AG04449 (cell line): ENCODE measurements at regions not wholly inside any gene's neighbourhood (a gene's known extent, or its start where the extent isn't known, plus 50 kb on each side); places are given as distances from the start of the nearest gene placed in this dataset.
"Not testable (repeated sequence)": the region's sequence is repeated elsewhere in the genome, so short reads cannot be mapped to it uniquely, and the experiment has no call there.

Source experiments
- CTCF ChIA-PET: fragments of 350-600 bp; formaldehyde crosslinking; extraction: SDS; loops from one replicate; lab custom pipeline; 2021; ENCODE audit warnings: antibody characterized with exemption; lab: Yijun Ruan, JAX
- POLR2A ChIA-PET: fragments of 400-600, 350-600 bp; formaldehyde crosslinking; extraction: SDS; loops from one replicate; lab custom pipeline; 2020; ENCODE audit warnings: antibody characterized with exemption, inconsistent platforms; lab: Yijun Ruan, JAX
- DNase-seq: peaks from one replicate; pipeline ENCODE4 v3.0.0-alpha.2; 2010; ENCODE audit warnings: low read depth, low spot score
- H3K4me3 ChIP-seq: 2 replicates; pipeline ENCODE4 v1.5.1; 2011; ENCODE audit warnings: low read depth, mild to moderate bottlenecking, control low read depth, low read length
- TF ChIP-seq, protein P1 (sequence below): IDR thresholded peaks from one replicate; pipeline ENCODE4 v1.5.1; 2011; ENCODE audit warnings: mild to moderate bottlenecking, moderate library complexity, low read length, control low read depth, inconsistent platforms; ENCODE audit not compliant: insufficient read depth; ENCODE audit errors: missing control alignments

DNA sequence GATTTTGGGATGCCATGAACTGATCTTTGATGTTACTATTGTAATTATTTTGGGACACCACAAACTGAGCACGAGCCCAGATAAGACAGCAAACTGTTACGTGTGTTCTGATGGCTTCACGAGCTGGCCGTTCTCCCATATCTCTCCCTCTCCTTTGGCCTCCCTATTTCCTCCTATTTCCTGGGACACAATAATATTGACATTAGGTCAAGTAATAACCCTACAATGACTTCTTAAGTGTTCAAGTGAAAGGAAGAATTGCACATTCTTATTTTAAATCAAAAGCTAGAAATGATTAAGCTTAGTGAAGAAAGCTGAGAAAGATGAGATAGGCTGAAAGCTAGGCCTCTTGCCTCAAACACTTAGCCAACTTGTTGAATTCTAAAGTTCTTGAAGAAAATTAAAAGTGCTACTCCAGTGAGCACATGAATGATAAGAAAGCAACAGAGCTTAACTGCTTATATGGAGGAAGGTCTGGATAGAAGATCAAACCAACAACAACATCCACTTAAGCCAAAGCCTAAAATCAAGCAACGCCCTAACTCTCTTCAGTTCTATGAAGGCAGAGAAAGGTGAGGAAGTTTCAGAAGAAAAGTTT, 247.1 kb downstream of the LRRC70 start:
- ChIA-PET POLR2A (no interaction called here), CTCF (no interaction called here)
- no peak for DNase-seq
- no peak overlapping the region for H3K4me3 ChIP-seq
- TF ChIP-seq, protein P1, sequence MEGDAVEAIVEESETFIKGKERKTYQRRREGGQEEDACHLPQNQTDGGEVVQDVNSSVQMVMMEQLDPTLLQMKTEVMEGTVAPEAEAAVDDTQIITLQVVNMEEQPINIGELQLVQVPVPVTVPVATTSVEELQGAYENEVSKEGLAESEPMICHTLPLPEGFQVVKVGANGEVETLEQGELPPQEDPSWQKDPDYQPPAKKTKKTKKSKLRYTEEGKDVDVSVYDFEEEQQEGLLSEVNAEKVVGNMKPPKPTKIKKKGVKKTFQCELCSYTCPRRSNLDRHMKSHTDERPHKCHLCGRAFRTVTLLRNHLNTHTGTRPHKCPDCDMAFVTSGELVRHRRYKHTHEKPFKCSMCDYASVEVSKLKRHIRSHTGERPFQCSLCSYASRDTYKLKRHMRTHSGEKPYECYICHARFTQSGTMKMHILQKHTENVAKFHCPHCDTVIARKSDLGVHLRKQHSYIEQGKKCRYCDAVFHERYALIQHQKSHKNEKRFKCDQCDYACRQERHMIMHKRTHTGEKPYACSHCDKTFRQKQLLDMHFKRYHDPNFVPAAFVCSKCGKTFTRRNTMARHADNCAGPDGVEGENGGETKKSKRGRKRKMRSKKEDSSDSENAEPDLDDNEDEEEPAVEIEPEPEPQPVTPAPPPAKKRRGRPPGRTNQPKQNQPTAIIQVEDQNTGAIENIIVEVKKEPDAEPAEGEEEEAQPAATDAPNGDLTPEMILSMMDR, result no peak

DNA sequence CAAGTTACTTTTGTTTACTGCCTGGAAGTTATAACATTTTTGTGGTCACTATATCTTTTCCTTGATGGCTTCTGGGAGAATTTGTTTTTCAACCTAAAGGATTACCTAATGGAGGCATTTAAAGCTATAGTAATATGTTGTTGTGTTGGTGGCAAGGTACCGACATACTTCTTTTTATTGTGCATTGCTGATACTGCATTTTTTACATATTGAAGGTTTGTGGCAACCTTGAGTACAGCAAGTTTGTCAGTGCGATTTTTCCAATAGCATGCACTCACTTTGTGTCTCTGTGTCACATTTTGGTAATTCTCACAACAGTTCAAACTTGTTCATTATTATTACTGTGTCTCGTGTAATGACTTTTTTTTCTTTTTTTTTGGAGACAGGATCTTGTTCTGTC, 246.3 kb downstream of the LRRC70 start:
- POLR2A ChIA-PET, result no interaction called here
- H3K4me3 ChIP-seq, result no peak overlapping the region
- CTCF ChIA-PET, result no interaction called here

DNA sequence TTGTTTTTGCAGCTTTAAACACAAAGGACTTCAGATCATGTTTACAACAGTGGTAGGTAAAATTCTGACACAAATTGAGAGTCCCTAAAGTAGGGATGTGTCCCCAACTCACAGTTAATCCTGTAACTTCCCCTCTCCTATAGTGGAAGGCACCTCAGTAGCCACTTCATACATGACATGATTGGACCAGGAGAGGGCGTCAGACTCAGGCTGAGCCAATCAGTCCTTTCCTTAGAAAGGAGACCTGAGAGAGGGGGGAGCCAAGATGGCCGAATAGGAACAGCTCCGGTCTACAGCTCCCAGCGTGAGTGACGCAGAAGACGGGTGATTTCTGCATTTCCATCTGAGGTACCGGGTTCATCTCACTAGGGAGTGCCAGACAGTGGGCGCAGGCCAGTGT, 238.4 kb downstream of the LRRC70 start:
- POLR2A ChIA-PET, H3K4me3 ChIP-seq, CTCF ChIA-PET, DNase-seq: not testable (repeated sequence)

More for the DNA sequence above, 246.3 kb downstream of the LRRC70 start:
- no peak for DNase-seq
- TF ChIP-seq, protein P1, result no peak

DNA sequence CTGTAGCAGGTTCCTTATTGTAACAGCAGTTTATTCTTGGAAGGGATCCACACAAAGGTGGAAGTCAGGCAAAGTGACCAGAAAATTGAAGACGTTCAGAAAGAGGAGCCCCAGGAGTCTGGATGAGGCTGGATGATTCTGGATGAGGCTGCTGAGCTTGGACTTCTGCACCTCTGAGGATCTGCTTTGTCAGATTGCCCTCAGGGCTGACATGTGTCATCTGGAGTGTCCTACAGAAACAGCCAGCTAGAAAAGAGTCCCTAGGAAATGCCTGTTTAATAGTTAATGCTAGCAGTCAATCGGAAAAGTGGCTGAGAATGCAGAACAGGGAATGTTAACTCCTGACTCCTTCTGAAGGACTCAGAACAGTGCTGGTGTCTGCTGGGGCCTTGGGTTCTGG, 236.4 kb downstream of the LRRC70 start:
- no peak for DNase-seq
- CTCF ChIA-PET, result no interaction called here
- POLR2A ChIA-PET, result no interaction called here
- TF ChIP-seq, protein P1, result no peak
- H3K4me3 ChIP-seq, result no peak overlapping the region

DNA sequence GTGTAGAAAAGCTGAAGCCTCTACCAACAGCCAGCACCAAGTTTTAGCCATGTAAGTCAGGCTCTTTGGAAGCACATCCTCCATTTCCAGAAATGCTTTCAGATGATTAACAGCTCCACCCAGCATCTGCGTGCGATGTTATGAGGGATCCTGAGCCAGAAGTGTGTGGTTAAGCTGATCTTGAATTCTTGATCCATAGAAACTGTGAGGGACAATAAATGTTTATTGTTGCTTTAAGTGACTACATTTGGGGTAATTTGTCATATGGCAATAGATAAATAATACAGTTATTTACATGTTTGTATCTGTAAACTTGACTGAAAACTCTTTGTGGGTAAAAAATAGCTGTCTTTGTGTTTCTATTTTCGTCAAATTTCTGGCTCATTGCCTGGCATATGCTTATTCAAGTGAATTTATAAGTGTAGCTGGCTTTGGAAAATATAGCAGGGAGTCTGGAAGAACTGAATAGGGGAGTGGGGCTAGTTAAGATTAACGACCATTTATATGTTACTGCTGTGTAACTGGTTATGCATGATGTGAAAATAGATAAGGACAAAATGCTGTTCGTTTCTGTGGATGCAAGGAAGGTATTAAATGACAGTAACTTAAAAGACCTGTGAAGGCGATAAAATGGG, 234.1 kb downstream of the LRRC70 start:
- DNase-seq, result no peak
- ChIA-PET CTCF (no interaction called here), POLR2A (no interaction called here)
- no peak overlapping the region for H3K4me3 ChIP-seq
- TF ChIP-seq, protein P1, result no peak

DNA sequence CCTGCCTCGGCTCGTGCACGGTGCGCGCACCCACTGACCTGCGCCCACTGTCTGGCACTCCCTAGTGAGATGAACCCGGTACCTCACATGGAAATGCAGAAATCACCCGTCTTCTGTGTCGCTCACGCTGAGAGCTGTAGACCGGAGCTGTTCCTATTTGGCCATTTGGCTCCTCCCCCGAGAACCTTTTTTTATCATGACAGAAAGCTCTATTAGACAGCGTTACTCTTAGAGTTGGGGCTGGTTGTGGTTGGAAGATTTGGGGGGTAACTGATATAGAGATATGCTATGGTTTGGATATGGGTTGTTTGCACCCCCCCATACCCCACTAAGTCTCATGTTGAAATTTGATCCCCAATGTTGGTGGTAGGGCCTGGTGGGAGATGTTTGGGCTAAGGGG, 226.2 kb downstream of the LRRC70 start:
- DNase-seq, CTCF ChIA-PET, H3K4me3 ChIP-seq, POLR2A ChIA-PET: not testable (repeated sequence)

DNA sequence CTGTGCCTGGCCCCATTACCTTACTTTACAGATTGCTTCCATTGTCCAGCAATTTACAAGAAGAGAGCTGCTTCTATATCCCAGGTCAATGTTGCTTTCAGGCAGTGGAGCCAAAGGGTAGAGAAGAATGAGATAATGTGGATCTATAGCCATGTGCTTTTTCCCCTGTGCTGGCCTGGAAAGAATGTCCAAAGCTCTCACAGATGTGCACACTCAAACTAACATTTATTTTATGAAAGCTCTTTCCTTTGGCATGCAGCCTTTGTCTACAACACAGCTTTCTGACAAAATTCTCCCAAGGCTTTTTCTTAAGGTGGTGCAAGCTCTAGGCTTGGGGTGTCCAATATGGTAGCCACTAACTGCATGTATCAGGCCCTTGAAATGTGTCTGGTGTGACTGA, 217.3 kb downstream of the LRRC70 start:
- DNase-seq, result no peak
- POLR2A ChIA-PET, result no interaction called here
- TF ChIP-seq, protein P1, result no peak
- no peak overlapping the region for H3K4me3 ChIP-seq
- CTCF ChIA-PET, result no interaction called here
